GM18502 (cell line): ENCODE measurements at regions not wholly inside any gene's neighbourhood (a gene's known extent, or its start where the extent isn't known, plus 50 kb on each side); places are given as distances from the start of the nearest gene placed in this dataset.

ENCODE experiments used
- ATAC-seq: cut with Tn5 transposase; IDR thresholded peaks from one replicate; pipeline ENCODE4 v1.9.1; 2021; ENCODE audit warnings: mild to moderate bottlenecking; ENCODE audit not compliant: unreplicated experiment, poor library complexity

DNA sequence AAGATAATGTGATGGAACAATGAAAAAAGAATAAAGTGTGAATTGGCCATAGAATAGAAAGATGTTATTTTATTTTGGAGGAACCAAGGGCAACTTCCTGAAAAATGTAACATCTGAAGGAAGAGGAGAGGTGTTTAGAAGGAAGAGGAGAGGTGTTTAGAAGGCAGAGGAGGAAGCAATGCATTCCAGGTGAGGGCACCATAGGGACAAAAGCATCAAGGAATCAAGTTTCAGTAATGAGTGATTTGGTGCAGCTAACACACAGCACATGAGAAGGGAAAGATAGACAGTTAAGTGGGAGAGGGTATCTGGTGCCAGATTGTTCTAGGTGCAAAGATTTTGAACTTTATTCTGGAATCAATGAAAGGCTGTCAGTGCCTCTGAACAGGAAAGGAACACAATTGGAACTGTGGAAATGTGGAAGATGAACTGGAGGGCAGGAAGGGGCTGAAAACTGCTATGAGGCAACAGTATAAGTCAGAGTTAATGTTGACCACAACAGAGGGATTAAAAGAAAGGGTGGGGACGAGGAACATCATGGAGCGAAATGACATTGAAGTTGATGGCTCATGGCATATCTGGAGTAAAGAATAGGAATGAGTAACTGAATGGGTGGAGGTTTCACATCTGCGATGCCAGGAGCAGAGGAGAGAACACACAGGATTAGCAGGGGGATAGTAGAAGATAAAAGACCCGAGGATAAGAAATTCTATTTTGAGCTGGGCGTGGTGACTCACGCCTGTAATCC is 326.6 kb downstream of the LRIG3 start:
- ATAC-seq, result no peak

DNA sequence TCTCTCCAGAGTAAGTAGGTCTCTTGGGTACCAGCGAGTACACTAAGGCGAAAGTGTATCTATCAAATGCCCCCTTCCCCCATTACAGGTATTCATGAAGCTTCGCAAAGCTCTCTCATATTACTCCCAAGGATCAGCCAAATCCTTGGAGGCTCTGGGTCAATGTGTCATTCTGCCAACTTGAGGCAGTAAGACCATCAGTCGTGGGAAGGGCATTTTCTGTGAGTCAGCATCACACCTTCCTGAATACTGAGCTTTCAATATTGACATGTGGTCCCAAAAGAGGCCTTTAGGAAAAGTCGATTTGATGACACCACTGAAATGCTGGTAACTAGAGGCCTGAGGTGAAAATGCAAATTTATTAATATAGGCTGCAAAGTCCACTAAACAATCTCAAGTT is 323.9 kb downstream of the LRIG3 start:
- no peak for ATAC-seq

DNA sequence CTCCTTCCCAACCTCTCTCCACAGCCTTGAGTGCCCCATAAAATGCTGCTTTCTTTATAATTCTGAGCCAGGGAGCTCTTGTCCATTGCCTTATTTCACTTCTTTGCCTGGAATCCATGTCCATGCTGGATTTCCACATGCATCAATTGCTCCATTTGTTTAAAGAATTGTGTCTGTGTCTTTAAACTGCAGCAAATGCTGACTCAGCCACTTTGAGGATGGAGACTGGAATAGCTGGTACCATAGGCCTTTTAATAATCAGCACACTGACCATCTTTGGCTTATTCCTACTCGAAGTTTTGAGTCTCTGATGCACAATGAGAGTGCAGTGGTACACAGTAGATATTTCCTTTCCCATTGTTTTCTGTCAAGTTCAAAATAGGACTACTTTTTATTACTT is 318.8 kb downstream of the LRIG3 start:
- ATAC-seq, result no peak

DNA sequence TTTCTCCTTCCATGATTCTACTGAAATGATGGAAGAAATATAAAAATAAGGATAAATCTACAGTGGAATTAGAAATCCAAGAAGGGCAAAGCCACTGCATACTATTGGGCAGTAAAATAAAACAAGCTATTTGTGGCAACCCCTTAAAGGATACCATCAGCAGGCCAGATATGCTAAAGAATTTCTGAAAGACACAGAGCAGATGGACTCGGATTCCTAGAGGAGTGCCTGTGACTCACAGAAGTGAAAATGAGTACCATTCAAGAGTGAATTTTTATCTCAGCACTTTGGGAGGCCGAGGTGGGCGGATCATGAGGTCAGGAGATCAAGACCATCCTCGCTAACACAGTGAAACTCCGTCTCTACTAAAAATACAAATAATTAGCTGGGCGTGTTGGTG is 318.1 kb downstream of the LRIG3 start:
- no peak for ATAC-seq

DNA sequence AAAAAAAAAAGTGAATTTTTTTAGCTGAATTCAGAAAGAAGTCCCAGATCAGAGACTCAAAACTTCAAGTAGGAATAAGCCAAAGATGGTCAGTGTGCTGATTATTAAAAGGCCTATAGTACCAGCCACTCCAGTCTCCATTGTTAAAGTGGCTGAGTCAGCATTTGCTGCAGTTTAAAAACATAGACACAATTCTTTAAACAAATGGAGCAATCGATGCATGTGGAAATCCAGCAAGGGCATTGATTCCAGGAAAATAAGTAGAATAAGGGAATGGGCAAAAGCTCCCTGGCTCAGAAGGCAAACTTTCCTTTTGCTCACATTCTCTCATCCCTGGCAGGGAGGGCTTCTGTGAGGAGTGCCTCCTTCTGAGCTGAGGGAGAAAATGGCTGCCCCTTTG is 317.6 kb downstream of the LRIG3 start:
- ATAC-seq, result no peak

DNA sequence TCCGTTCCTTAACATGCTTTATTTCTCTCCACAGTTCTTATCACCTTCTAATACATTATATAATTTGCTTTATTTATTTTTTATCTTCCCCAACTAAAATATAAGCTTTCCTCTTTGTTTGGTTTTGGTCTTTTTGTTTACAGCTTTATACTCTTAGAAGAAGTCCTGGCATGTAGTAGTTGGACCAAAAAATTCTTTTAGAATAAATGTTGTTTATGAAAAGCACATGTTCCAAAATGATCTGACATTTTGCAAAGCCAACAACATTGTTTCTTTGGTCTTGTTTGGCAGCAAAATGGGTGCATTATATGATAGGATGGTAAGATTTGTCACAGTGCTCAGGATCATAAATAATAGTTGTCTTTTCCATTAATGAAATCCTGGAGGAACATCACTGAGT is 312.5 kb downstream of the LRIG3 start:
- no peak for ATAC-seq

DNA sequence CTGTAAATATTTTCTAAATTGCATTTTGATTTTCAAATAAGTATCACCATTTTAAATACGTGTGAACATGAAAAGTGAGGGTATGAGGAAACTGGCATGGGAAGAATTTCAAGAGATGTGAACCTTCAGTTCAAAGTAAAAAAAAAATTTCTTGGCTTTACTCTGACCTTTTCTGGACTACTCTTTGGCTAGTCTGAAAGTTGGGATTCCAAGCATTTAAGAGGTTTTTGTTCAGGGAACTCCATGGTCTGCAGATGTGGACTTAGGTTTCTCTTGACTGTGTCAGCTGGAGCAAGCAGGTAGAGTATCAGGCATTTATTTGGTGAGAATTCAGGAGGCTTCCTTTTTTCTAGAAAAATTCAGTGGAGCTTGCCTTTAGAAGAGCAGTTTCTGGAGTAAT is 311.6 kb downstream of the LRIG3 start:
- ATAC-seq, result no peak

DNA sequence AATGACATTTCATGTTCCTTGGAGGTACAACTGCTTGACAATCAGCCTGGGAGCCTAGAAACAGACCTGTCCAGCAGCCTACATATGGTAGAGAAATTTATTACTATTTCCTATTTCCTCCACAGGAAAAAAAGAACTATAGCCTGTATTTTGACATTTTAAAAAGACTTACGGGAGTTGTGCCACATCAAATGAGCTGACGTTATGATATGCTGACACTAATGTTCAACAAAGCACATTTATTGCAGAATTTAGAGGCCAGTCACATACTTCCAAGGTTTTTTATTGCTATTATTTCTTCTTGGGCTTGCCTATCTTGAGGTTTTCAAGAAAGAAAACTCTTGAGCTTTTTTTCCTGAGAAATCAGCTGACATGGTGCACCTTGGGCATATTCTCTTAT is 305.3 kb downstream of the LRIG3 start:
- no peak for ATAC-seq

DNA sequence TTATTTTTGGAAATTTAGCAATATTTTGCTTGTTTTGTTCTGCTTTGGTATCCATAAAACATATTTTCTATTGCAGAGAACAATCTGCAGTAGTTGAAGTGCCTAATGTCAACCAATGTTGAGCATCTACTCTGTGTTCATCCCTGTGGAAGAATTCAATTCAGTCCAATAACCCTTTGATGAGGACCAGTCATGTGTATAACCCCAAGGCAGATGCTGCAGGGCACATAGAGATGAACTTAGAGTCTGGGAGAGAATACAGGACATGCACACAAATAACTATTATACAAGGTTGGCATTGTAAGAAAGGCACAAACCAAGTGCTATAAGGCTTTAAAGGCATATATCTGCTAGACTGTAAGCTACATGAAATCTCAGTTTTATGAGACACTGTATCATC is 304.7 kb downstream of the LRIG3 start:
- no peak for ATAC-seq

DNA sequence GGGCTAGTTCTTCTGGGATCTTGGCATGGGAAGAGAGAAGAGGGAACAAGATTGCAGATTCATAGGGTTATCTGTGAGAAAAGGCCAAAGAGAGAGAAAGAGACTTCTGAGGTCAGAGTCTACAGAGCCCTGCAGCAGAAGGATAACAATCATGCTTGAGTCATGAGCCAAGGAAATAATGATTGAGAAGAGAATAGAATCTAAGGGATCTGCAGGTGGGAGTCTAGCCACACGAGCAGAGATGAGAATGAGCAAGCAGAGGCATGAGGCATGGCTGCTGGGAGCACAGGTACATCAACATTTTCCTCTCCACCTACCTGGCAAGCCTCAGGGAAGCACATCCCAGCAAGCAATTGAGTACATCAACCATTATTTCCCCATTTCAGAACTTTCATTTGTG is 303.7 kb downstream of the LRIG3 start:
- ATAC-seq, result no peak

DNA sequence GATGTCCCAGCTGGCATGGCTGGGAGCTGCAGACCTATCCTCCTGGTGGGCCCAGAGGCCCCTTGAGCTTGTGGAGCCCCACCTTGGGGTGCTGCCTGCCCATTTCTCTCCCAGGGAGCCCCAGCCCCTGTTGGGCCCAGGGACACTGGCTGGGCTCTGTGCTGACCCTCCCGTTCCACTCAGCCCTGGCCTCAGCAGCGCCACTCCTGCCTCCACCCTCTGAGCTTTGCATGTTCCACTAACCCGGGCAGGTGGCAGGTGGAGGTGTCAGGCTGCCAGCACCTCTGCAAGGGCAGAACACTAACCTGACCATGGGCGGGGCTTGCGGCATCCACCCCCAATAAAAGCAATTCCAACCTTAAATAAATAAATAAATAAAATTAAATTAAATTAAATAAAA is 299.2 kb downstream of the LRIG3 start:
- ATAC-seq, result no peak

DNA sequence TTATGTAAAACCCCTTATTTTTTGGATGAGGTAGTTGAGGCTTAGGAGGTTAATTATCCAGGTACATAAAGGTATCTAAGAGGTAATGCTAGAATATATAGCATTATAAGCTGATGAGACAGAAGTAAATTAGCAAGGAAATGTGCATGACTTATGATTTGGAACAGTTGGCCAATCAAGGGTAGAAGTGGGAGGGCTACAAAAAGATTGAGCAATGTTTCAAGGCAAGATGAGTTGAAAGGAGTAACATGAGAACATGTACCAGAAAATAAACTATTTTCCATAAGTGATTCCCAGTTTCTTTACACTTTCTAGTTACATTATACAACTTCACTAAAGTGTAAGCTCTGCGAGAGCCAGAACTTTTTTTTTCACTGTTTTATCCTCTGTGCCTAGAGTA is 290.9 kb downstream of the LRIG3 start:
- ATAC-seq, result no peak

DNA sequence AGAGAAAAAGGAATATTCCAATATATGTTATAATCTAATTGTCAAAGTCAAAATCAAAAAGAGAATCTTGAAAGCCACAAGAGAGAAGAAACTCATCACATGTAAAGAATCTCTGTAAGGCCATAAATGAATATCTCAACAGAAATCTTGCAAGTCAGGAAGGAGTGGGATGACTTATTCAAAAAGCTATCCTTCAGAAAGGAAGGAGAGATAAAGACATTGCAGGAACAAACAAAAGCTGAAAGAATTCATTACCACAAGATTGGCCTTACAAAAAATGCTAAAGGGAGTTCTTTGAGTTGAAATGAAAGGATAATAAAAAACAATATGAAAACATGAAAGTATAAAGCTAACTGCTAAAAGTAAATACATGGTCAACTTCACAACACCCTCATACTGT is 286.8 kb downstream of the LRIG3 start:
- ATAC-seq, result no peak

DNA sequence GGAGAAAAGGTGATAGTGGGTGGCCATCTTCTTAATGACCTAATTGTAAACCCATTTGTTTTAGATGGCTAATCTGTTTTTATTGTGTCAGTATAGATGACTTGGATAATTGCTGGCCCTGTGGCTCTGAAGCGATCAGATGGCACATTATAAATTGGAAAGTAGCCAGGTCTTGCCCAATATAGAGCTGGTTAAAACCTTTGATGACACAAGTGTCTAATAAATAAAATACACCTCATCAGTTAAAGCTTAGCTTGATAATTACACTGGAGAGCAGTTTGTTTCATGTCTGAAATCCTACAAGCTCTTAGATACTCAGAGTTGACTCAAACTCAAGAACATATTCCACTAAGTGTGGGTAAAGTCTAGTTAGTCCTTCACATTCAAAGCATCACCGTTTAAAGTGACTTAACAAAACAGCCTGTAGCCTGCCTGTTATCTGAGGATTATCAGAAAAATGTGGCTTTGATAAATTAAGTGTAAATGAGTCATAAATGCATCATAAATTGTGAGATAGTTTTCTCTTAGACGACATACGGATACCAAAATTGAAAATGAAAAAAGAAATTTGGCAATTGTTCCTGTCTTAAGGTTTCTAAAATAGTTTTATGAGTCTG is 280.9 kb downstream of the LRIG3 start:
- no peak for ATAC-seq

DNA sequence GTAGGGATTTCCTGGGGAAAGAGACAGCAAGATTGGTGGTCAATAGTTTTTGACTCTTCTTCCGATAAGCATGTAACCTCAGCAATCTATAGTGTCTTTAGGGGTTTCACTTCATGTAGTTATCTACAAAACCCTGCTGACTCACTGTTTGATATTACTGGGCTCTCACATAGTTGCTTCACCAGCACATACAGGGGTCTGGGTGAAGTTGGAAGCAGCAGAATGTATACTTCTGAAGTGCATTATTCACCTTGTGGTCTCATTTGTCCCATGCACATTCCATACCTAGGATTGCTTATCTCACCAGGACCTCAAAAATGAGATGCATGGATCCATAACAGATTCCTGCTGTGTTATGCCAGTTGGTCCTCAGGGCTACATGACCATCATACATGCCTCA is 280.0 kb downstream of the LRIG3 start:
- ATAC-seq, result no peak

DNA sequence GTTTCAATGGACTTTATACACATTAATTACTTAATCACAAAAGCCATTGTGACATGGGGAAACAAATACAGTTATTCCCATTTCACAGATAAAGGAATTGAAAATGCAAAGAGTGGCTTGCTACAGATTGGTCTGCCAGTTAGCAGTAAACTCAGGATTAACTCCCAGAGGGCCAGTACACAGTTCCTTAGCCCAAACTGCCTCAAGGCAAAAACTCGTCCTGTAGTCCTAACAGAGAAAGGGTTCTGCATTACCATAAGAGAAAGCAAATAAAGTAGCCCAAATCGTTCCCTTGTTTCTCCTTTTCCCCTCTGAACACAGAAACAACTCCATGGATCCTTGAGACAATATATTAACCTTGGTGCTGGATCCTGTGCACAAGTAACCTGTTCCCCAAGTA is 274.4 kb downstream of the LRIG3 start:
- no peak for ATAC-seq

DNA sequence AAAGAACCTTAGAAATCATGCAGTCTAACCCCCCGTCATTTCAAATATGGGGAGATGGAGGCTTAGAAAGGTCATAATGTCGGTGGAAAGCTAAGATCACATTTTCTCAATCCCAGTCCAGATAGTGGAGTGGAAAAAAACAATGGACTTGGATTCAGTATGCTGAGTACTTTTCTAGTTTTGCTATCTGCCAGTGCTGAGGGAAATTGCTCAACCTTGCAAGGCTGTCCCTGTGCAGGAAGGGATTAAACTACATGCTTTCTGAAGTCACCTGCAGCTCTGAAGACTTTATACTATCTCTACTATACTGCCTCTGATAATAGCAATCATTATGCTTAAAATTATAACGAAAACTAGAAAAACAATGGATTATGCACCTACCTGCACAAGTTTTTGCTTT is 272.8 kb downstream of the LRIG3 start:
- ATAC-seq, result no peak

DNA sequence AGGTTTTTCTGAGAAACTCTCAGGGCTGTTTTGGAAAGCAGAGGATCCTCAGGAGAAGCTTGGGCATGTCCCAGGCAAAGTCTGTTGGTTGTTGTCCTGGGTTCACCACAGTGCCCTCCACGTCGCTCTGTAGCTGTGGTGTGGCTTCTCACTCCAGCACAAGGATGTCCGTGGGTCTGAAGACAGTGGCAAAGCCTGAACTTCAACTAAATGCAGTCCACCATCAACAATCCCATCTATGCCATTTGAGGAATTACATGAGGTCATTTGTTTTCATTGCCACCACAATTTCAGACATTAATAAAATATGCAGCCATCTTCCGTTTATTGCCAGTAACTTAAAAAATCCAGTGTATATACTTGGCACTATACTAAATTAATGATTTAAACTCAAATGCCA is 272.1 kb downstream of the LRIG3 start:
- no peak for ATAC-seq

DNA sequence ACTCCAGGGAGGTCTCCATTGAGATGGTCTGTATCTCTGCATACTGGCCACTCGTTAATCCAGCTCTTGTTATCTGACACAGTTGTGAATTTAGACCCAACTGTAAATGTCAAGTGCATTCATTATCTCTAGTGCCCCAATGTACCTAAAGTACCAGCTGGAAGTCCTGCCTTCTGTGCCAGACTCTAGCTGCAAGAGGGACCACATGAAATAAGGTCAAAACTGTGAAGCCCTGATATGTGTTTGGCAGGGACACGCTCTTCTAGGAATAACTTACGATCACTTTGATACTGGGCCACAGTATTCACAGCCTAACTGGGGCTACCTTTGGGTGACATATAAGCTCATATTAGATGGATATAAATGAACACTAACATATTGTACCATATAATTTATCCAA is 268.5 kb downstream of the LRIG3 start:
- no peak for ATAC-seq

DNA sequence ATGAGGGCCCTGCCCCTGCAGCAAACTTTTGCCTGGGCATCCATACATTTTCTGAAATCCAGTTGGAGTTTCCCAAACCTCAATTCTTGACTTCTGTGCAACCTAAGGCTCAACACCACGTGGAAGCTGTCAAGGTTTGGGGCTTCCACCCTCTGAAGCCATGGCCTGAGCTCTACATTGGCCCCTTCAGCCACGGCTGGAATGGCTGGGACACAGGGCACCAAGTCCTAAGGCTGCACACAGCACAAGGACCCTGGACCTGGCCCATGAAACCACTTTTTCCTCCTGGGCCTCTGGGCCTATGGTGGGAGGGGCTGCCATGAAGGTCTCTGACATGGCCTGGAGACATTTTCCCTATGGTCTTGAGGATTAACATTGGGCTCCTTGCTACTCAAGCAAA is 266.3 kb downstream of the LRIG3 start:
- ATAC-seq, result no peak

DNA sequence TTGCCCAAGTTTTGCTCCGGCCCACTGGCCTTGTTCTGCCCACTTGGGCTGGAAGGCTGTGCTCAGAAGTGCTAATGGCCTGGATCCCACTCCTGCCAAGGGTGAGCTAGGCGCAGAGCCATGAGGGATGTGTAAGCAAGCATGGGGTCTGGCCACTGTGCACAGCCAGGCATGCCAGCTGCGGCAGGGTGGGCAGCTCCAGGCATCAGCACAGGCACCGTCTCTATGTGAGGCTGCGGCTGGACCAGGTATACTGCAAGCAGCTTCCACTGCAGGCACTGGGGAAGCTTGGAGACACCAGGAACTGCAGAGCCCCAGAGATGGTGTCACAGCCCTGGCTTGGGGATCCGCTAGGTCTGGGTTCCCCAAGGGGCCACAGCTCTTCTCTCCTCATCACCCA is 264.9 kb downstream of the LRIG3 start:
- no peak for ATAC-seq

DNA sequence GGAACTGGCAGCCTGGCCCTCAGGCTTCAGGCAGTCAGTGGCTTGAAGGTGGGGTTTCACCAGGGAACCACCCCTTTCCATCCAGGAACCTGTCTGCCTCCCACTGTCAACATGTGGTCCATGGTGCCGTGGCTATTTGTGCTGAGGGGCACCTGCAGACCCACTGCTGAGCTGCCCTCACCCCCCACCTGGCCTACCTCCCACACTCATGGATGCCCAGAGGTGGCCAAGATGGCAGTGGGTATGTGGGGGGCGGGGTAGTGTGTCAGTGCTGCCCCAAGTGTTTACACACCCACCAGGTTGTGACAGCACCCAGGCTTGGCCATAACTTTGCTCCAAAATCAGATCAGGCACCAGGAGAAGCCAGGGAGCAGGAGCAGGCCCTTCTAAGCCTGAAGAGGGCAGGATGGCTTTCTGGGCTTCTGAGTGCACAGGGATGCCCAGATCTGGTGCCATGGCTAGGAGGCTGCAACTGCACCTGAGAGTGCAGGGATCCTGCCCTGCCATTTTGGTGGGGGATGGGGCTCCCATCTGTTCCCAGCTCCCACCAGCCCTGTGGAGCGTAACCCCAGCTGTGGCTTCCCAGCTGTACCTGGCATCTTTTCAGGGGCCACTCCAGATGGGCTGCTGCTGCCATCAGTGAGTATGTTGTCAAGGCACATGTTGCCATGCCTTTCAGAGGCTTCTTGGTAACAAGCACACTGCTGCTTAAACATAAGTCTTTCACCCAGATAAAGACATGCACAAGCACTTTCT is 263.9 kb downstream of the LRIG3 start:
- ATAC-seq, result no peak
